Upper lobe of left lung (tissue), 6 donors: ENCODE measurements at regions not wholly inside any gene's neighbourhood (a gene's known extent, or its start where the extent isn't known, plus 50 kb on each side); places are given as distances from the start of the nearest gene placed in this dataset.
A peak's percentile ranks its signal among the peaks of the same experiment; 100 is the strongest.

Experiments
- ATAC-seq, 2 donors: fragments of 200-7000 bp; cut with Tn5 transposase; one replicate each; pipeline ENCODE4 v1.9.1; 2022; ENCODE audit warnings: mild to moderate bottlenecking in 2 of 2, moderate library complexity in 2 of 2; ENCODE audit not compliant: low FRiP score in 2 of 2
- DNase-seq, 2 donors: peaks; one replicate each; pipeline ENCODE4 v3.0.0-alpha.2; 2019 to 2020
- H3K27ac ChIP-seq, 4 donors: fragments of 200-600 bp; sonication (generic); one replicate each; pipeline ENCODE4 v1.5.1; 2016 to 2019
- H3K27me3 ChIP-seq, 4 donors: fragments of 200-600 bp; sonication (generic); one replicate each; pipeline ENCODE4 v1.5.1; 2017 to 2019
- H3K36me3 ChIP-seq, 4 donors: fragments of 200-600 bp; sonication (generic); one replicate each; pipeline ENCODE4 v1.5.1; 2016 to 2019
- H3K4me1 ChIP-seq, 4 donors: fragments of 200-600 bp; sonication (generic); one replicate each; pipeline ENCODE4 v1.5.1; 2018 to 2019
- H3K4me3 ChIP-seq, 4 donors: fragments of 200-600 bp; sonication (generic); one replicate each; pipeline ENCODE4 v1.5.1; 2017 to 2019; ENCODE audit warnings: mild to moderate bottlenecking in 2 of 4, moderate library complexity in 1 of 4
- H3K9me3 ChIP-seq, 4 donors: fragments of 200-600 bp; sonication (generic); one replicate each; pipeline ENCODE4 v1.5.1; 2018 to 2019
- CTCF ChIP-seq, 6 experiments: fragments of 450-650 bp in 4 of 6; fragments of 200-600 bp in 2 of 6; sonication (generic) in 2 of 6; IDR thresholded peaks; one replicate each; pipeline ENCODE4 v1.5.1; 2016 to 2019; ENCODE audit warnings: antibody characterized with exemption in 6 of 6
- EP300 ChIP-seq, 4 donors: sonication (generic); formaldehyde crosslinking; IDR thresholded peaks; one replicate each; pipeline ENCODE4 v1.5.1; 2017; ENCODE audit warnings: antibody characterized with exemption in 4 of 4, control low read depth in 2 of 4
- POLR2A ChIP-seq, 4 donors: fragments of 450-650 bp; IDR thresholded peaks; one replicate each; pipeline ENCODE4 v1.5.1; 2016 to 2017; ENCODE audit warnings: antibody characterized with exemption in 4 of 4, mild to moderate bottlenecking in 2 of 4
- POLR2AphosphoS5 ChIP-seq, 2 donors: sonication (generic); formaldehyde crosslinking; IDR thresholded peaks; one replicate each; pipeline ENCODE4 v1.5.1; 2017; ENCODE audit warnings: antibody characterized with exemption in 2 of 2
- WGBS, 2 donors: methylation state at CpG; one replicate each; pipeline ENCODE4 v1.1.5; 2017 to 2018; 5-methylcytosine and 5-hydroxymethylcytosine counted together
- donor health status: DM: no; HTN: no; CAD: no; lungs with moderate emphysema.
- donor health status: DM: no; HTN: yes; CAD: no; lungs with severe emphysema.

- TF ChIP-seq CTCF (IDR thresholded peaks at IDR 0.05) (no peak), POLR2A (IDR thresholded peaks at IDR 0.05) (no peak), EP300 (IDR thresholded peaks at IDR 0.05) (no peak), POLR2AphosphoS5 (IDR thresholded peaks at IDR 0.05) (no peak)
- H3K27ac ChIP-seq, result no peak overlapping the region
- WGBS, 2 donors, result 76 to 83% methylated on average over 9 of the region's 9 CpGs
- H3K27me3 ChIP-seq, result no peaks in the 10 kb centered on the region
- no peaks in the 10 kb centered on the region for H3K4me1 ChIP-seq
- no peaks in the 10 kb centered on the region for H3K9me3 ChIP-seq
- no peak for DNase-seq
- no peak overlapping the region for H3K4me3 ChIP-seq
- ATAC-seq, result no peak
- no peaks in the 10 kb centered on the region for H3K36me3 ChIP-seq
Measured at GRCh38 chr3:118809696-118810498, 224.7 kb downstream of the IGSF11 start.

- no peak for TF ChIP-seq POLR2AphosphoS5 (IDR thresholded peaks at IDR 0.05)
- no peak for TF ChIP-seq CTCF (IDR thresholded peaks at IDR 0.05)
- no peak for TF ChIP-seq EP300 (IDR thresholded peaks at IDR 0.05)
- TF ChIP-seq POLR2A (IDR thresholded peaks at IDR 0.05), result no peak
- no peak overlapping the region for H3K27ac ChIP-seq
- no peak overlapping the region for H3K4me3 ChIP-seq
- DNase-seq, result no peak
- 79% methylated on average over 10 of the region's 10 CpGs for WGBS, 2 donors
- H3K36me3 ChIP-seq, result no peaks in the 10 kb centered on the region
- H3K9me3 ChIP-seq, result no peaks in the 10 kb centered on the region
- H3K27me3 ChIP-seq, result no peaks in the 10 kb centered on the region
- H3K4me1 ChIP-seq, result no peaks in the 10 kb centered on the region
- no peak for ATAC-seq
Measured at GRCh38 chr3:118810499-118811035, 224.1 kb downstream of the IGSF11 start.

GRCh38 chr3:118811236-118811732 is 223.4 kb downstream of the IGSF11 start:
- DNase-seq, result no peak
- H3K36me3 ChIP-seq, result no peaks in the 10 kb centered on the region
- no peak overlapping the region for H3K27ac ChIP-seq
- H3K9me3 ChIP-seq, result no peaks in the 10 kb centered on the region
- WGBS, 2 donors, result 73 to 74% methylated on average over 3 of the region's 3 CpGs
- no peak overlapping the region for H3K4me3 ChIP-seq
- H3K4me1 ChIP-seq, result no peaks in the 10 kb centered on the region
- TF ChIP-seq EP300 (IDR thresholded peaks at IDR 0.05) (no peak), CTCF (IDR thresholded peaks at IDR 0.05) (no peak), POLR2A (IDR thresholded peaks at IDR 0.05) (no peak), POLR2AphosphoS5 (IDR thresholded peaks at IDR 0.05) (no peak)
- H3K27me3 ChIP-seq, result no peaks in the 10 kb centered on the region
- no peak for ATAC-seq

GRCh38 chr3:118813472-118813871 is 221.2 kb downstream of the IGSF11 start:
- 72 to 81% methylated on average over 4 of the region's 4 CpGs for WGBS, 2 donors
- ATAC-seq (no peak), DNase-seq (no peak)
- Histone ChIP-seq H3K4me1 (no peaks in the 10 kb centered on the region), H3K27ac (no peak overlapping the region), H3K36me3 (no peaks in the 10 kb centered on the region), H3K4me3 (no peak overlapping the region), H3K9me3 (no peaks in the 10 kb centered on the region), H3K27me3 (no peaks in the 10 kb centered on the region)
- no peak for TF ChIP-seq POLR2AphosphoS5 (IDR thresholded peaks at IDR 0.05)

GRCh38 chr3:118817748-118818165 is 216.9 kb downstream of the IGSF11 start:
- Histone ChIP-seq H3K27me3 (no peaks in the 10 kb centered on the region), H3K27ac (no peak overlapping the region), H3K4me1 (no peaks in the 10 kb centered on the region), H3K9me3 (no peaks in the 10 kb centered on the region), H3K36me3 (no peaks in the 10 kb centered on the region), H3K4me3 (no peak overlapping the region)
- ATAC-seq (peak in 1 of 2 donors; percentile 73), DNase-seq (peak in 1 of 2 donors; percentile 25)
- WGBS, 2 donors, result 26 to 27% methylated on average over 5 of the region's 5 CpGs
- TF ChIP-seq CTCF (IDR thresholded peaks at IDR 0.05) (peak; percentile 52 to 70 (median 64)), POLR2AphosphoS5 (IDR thresholded peaks at IDR 0.05) (no peak), POLR2A (IDR thresholded peaks at IDR 0.05) (no peak)
